ENCODE measurements at regions not wholly inside any gene's neighbourhood (a gene's known extent, or its start where the extent isn't known, plus 50 kb on each side); places are given as distances from the start of the nearest gene placed in this dataset.
"Not testable (repeated sequence)": the region's sequence is repeated elsewhere in the genome, so short reads cannot be mapped to it uniquely, and the experiment has no call there.

DNA sequence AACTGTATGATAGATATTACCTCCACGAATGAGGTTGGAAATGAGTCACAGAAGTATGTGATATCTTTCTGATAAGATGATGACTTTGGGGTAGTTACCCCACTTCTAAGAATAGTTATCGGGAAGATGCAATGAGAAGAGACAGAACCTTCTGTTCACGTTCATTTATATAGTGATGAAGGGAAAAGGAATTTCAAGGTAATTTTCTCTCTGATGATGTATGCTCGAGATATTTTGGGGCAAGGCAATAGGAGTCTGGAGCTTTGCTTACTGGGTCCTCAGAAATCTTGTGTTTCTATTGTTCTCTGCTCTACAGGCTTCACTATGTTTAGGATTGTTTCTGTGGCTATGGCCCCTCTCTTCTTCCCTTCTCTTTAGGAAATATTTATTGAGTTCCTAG, 1389.6 kb downstream of the CDH8 start:
- no peak for DNase-seq

DNA sequence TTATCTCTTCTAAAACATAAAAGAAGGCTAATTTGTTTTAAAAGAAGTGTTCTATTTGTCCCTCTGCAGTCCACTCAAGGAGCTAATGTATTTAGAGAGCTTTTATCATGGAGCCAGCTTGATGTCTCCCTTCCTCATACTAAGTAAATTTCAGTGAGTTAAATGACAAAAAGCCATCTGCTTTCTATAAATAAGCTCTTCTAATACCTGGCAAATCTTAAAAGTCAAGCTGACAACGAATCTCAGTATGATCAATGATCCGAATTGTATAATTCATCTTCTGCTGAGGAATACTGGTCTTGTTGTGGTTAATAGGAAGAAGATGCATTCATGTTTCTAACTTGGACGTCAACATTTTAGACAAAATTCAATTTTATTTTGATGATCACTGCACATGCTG, 1390.7 kb downstream of the CDH8 start:
- no peak for DNase-seq

DNA sequence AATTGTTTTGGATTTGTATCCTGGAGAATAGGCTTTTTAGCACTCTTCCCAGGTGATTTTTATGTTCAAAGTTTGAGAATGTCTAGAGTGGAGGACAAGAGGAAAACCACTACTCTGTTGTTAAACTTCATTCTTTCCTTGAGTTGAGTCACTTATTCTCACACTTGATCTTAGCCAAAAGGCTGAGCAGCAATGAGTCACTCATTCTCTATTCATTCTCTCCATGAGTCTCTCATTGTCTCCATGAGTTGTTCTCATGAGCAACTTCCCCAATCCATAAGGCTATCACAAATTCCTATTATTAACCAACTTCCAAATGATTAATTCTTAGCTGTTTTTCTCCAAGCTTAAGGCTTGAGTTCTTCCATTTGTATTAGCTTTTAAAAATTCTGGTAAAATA, 1393.3 kb downstream of the CDH8 start:
- DNase-seq = no peak

DNA sequence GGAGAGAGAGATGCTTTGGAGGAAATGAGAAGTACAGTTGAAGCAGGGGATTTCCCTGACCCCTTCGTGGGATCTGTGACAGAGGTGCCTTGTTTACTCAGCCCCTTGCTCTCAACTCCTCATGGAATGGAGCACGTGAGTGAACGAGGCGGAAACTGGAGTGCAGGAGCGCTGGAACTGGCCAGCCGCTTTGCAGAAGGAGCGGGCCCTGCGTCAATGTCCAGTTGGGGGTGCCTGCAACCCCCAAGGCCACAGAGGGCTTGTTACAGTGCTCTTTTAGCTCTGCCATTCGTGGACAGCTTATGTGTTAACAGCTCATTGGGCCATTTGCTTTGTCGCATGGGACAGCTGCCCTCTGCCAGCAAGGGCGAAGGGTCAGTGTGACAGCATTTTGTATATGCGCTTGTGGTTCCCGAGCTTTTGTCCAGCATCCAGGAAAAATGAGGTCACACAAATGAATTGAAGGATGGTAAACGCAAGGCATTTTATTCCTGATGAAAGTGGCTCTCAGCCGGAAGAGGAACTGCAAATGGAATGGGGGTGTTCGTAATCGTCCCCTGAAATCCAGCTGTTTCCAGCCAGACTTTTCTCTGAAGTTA, 1395.1 kb downstream of the CDH8 start:
- no peak for DNase-seq

DNA sequence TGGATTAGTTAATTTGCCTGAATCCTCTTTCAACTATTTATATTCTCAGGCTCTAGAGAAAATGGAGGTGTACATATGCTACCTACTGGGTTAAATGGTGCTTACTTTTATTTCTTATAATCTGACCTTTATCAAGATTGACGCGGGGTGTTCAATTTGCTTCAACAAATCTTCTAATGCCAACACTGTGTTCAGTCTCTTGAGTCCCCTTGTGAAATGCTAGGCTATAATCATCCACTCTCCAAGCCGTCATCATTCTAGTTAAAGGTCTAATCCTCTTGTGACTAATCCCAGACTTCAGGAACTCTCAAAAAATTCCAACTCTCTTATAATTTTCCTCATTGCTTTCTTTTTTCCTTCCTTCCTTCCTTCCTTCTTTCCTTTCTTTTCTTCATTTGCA, 1396.2 kb downstream of the CDH8 start:
- DNase-seq = no peak

- DNase-seq = not testable (repeated sequence)
These were observed 1399.6 kb downstream of the CDH8 start for GRCh38 chr16:60636636-60637035.

DNA sequence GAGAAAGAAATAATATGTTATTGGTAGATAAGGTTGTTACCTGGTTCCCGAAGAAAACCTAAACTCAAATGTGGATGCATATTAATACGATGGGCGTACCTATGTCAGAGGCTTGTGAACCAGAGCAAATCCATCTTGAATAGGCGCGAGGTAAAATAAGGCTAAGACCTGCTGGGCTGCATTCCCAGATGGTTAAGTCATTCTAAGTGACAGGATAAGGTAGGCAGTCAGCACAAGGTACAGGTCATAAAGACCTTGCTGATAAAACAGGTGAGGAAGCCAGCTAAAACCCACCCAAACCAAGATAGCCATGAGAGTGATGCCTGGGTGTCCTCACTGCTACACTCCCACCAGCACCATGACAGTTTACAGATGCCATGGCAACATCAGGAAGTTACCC, 1400.1 kb downstream of the CDH8 start:
- DNase-seq = no peak

GRCh38 chr16:60635548-60635947, 1400.7 kb downstream of the CDH8 start:
- DNase-seq = no peak

GRCh38 chr16:60611844-60612243, 1424.4 kb downstream of the CDH8 start:
- no peak for DNase-seq

- no peak for DNase-seq
These were observed 1427.3 kb downstream of the CDH8 start for GRCh38 chr16:60608971-60609370.

- DNase-seq = not testable (repeated sequence)
These were observed 1430.6 kb downstream of the CDH8 start for GRCh38 chr16:60605652-60606051.

DNA sequence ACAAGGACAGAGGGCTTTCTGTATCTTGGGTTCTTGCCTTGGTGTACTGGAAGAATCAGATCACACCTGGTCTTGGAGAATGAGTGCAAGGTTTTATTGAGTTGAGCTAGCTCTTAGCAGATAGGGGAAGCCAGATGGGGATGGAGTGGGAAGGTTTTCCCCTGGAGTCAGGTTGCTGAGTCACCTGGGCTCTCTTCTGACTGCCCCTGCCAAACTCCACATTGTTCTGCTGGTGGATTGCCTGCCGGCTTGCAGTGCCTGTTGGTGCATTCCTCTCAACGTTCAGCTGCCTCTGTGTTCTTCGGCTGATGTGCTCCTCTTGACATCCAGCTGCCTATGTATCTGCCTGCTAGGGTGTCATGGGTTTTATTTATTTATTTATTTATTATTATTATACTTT, 1431.1 kb downstream of the CDH8 start:
- no peak for DNase-seq

GRCh38 chr16:60586493-60586892, 1449.7 kb downstream of the CDH8 start:
- no peak for DNase-seq

DNA sequence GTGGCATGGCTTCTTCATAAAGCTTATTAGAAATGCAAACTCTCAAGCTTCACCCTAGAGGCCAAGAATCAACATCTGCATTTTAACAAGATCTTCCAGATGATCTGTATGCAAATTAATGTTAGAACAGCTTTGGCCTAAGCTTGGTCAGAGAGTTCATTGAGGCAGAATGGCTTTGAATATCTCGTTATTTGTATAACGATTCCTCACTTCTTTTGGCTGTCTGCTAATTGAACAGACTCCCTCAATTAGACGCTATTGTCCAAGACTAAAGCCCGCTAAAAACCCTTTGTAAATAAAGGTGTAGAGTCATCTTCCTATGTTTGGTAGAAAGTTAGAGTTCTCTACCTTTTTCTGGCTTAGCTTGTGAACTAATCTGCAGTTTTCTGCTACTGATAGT, 1453.7 kb downstream of the CDH8 start:
- no peak for DNase-seq

GRCh38 chr16:60566901-60567300, 1469.3 kb downstream of the CDH8 start:
- no peak for DNase-seq

DNA sequence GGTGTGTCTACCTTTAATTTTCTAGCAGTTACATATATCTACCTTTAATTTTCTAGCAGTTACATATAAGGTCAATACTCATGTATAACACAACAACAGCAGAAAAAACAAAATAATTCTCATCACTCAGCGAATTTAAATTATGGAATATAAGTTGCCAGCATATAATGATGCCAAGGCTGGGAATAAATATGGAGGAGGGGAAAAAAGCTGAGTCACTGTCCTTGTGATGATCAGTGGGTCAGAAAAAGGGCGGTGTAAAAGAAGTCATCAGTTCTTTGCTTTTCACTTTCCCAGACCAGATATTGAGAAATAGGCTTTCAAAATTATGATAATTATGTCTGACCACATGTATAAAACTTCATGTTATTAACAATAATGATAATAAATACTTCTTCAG, 1471.7 kb downstream of the CDH8 start:
- DNase-seq = no peak

DNA sequence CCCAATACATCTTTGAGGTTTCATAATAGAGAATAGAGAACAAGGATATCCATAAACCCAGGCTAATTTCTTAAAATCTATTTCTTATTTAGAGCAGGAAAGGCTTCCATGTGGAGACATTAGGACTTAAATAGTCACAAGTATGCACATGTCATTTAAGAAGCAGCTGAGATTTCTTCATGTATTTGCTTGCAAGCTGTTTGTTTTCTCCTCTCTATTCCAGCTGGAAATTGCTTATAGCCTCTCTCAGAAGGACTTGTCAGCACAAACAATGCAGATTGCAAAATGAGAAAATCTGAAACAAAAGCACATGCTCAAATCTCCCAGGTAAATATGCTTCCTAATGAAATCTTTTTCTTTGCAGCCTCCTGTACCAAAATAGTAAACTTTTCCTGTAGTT, 1473.1 kb downstream of the CDH8 start:
- no peak for DNase-seq

GRCh38 chr16:60558936-60559335, 1477.3 kb downstream of the CDH8 start:
- no peak for DNase-seq

GRCh38 chr16:60553090-60553757, 1483.0 kb downstream of the CDH8 start:
- DNase-seq = no peak

GRCh38 chr16:60541535-60541934, 1494.7 kb downstream of the CDH8 start:
- DNase-seq = no peak

GRCh38 chr16:60510941-60511340, 1525.3 kb downstream of the CDH8 start:
- DNase-seq = no peak

- DNase-seq = no peak
These were observed 1526.0 kb downstream of the CDH8 start for GRCh38 chr16:60510208-60510607.

GRCh38 chr16:60491273-60491672, 1545.0 kb downstream of the CDH8 start:
- no peak for DNase-seq

DNA sequence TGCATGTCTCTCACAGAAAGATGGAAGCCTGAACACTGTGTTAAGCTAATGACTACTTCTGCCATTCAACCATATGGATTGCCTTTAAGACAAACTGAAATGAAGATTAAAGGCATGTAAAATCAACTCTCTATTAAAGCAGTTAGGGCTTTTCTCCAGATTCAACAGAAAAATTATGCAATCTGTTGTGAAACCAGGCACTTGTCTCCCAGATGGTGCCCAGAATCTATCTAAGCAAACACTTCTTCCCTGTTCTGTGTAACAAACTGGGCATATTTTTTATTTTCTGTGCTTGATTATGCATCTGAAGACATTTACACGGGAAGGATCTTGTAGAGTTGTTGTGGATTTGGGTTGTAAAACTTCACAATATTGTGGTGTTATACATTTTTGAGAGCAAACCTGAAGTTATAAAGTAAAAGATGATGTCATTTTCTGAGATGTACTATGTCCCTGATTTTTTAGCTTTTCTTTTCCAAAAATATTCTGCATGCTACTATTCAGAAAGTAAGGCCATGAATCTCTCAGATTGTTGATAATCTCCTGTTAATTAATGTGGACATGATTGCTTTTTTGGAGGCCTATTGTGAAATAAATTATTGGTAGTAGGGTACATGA, 1550.3 kb downstream of the CDH8 start:
- no peak for DNase-seq

DNA sequence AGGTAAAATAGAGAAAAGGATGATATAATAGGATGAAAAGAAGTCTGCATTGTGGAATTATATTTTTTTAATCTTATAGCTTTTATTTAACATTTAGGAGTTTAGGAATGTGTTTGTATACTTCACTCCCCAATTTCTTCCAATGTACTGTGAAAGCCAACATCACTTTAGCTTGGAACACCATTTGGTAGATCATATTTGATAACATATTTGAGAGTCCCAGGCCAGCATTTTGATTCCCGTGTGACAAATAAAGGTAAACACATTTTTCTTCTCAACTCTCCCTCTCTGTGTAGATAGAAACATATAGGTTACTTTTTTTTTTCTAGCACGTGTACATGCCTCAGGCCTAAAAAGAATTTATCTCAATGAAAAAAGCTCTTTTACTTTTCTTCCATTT, 1551.3 kb downstream of the CDH8 start:
- no peak for DNase-seq

Measured in stimulated activated CD4-positive, alpha-beta T cell treated with anti-CD3 and anti-CD28 coated beads, Interleukin-15, amount 100 ng/mL, for 24 hours (primary cell).